ENCODE measurements at regions not wholly inside any gene's neighbourhood (a gene's known extent, or its start where the extent isn't known, plus 50 kb on each side); places are given as distances from the start of the nearest gene placed in this dataset.

GRCh38 chr5:81883371-81883770, 88.5 kb upstream of the ATG10 start:
- H3K9ac ChIP-seq (ENCODE audit: low read depth in 2 of 2, low read length in 2 of 2), result no peak overlapping the region
- H3K36me3 ChIP-seq, result no peaks in the 10 kb centered on the region
- no peak for TF ChIP-seq CTCF (IDR thresholded peaks at IDR 0.05)
- no peaks in the 10 kb centered on the region for H3K4me1 ChIP-seq
- no peak overlapping the region for H3K27ac ChIP-seq
- no peak for DNase-seq
- intact Hi-C loops (cut with DNase I), result no loop called here
- H3K4me3 ChIP-seq, result no peak overlapping the region
- no peaks in the 10 kb centered on the region for H3K9me3 ChIP-seq
- no peaks in the 10 kb centered on the region for H3K27me3 ChIP-seq

GRCh38 chr5:81881595-81881994, 90.2 kb upstream of the ATG10 start:
- Histone ChIP-seq H3K9ac (ENCODE audit: low read depth in 2 of 2, low read length in 2 of 2) (no peak overlapping the region), H3K4me3 (no peak overlapping the region), H3K4me1 (no peaks in the 10 kb centered on the region), H3K27me3 (no peaks in the 10 kb centered on the region), H3K27ac (no peak overlapping the region), H3K9me3 (no peaks in the 10 kb centered on the region), H3K36me3 (no peaks in the 10 kb centered on the region)
- no peak for DNase-seq
- TF ChIP-seq CTCF (IDR thresholded peaks at IDR 0.05), result no peak
- intact Hi-C loops (cut with DNase I), result no loop called here

- DNase-seq, result no peak
- no peak overlapping the region for H3K9ac ChIP-seq (ENCODE audit: low read depth in 2 of 2, low read length in 2 of 2)
- no peak overlapping the region for H3K4me3 ChIP-seq
- no peak for TF ChIP-seq CTCF (IDR thresholded peaks at IDR 0.05)
- no peak overlapping the region for H3K27ac ChIP-seq
- no peaks in the 10 kb centered on the region for H3K4me1 ChIP-seq
- no peaks in the 10 kb centered on the region for H3K9me3 ChIP-seq
- intact Hi-C loops (cut with DNase I), result no loop called here
- H3K36me3 ChIP-seq, result no peaks in the 10 kb centered on the region
- no peaks in the 10 kb centered on the region for H3K27me3 ChIP-seq
Measured at GRCh38 chr5:81879936-81880335, 91.9 kb upstream of the ATG10 start.

GRCh38 chr5:81878333-81878732, 93.5 kb upstream of the ATG10 start:
- no peaks in the 10 kb centered on the region for H3K27me3 ChIP-seq
- intact Hi-C loops (cut with DNase I), result no loop called here
- H3K9me3 ChIP-seq, result no peaks in the 10 kb centered on the region
- H3K9ac ChIP-seq (ENCODE audit: low read depth in 2 of 2, low read length in 2 of 2), result no peak overlapping the region
- no peak for DNase-seq
- no peak overlapping the region for H3K27ac ChIP-seq
- no peak for TF ChIP-seq CTCF (IDR thresholded peaks at IDR 0.05)
- H3K4me3 ChIP-seq, result no peak overlapping the region
- no peaks in the 10 kb centered on the region for H3K36me3 ChIP-seq
- no peaks in the 10 kb centered on the region for H3K4me1 ChIP-seq

- TF ChIP-seq CTCF (IDR thresholded peaks at IDR 0.05), result no peak
- H3K9me3 ChIP-seq, result no peaks in the 10 kb centered on the region
- intact Hi-C loops (cut with DNase I), result no loop called here
- no peak overlapping the region for H3K27ac ChIP-seq
- no peaks in the 10 kb centered on the region for H3K27me3 ChIP-seq
- H3K9ac ChIP-seq (ENCODE audit: low read depth in 2 of 2, low read length in 2 of 2), result no peak overlapping the region
- no peaks in the 10 kb centered on the region for H3K36me3 ChIP-seq
- H3K4me1 ChIP-seq, result no peaks in the 10 kb centered on the region
- DNase-seq, result no peak
- no peak overlapping the region for H3K4me3 ChIP-seq
Measured at GRCh38 chr5:81866994-81867393, 104.8 kb upstream of the ATG10 start.

- no peak for TF ChIP-seq CTCF (IDR thresholded peaks at IDR 0.05)
- no peaks in the 10 kb centered on the region for H3K36me3 ChIP-seq
- H3K9ac ChIP-seq (ENCODE audit: low read depth in 2 of 2, low read length in 2 of 2), result no peak overlapping the region
Measured at GRCh38 chr5:81860778-81861177, 109.9 kb upstream of the SSBP2 start.

More at GRCh38 chr5:81860778-81861177, 109.9 kb upstream of the SSBP2 start:
- Histone ChIP-seq H3K27me3 (no peaks in the 10 kb centered on the region), H3K27ac (no peak overlapping the region), H3K4me1 (no peaks in the 10 kb centered on the region), H3K9me3 (no peaks in the 10 kb centered on the region), H3K4me3 (no peak overlapping the region)
- intact Hi-C loops (cut with DNase I), result no loop called here
- DNase-seq, result no peak

Data from colonic mucosa (tissue), 4 donors.